ENCODE measurements at regions not wholly inside any gene's neighbourhood (a gene's known extent, or its start where the extent isn't known, plus 50 kb on each side); places are given as distances from the start of the nearest gene placed in this dataset.

GRCh38 chr6:164087870-164088269 lies 673.4 kb downstream of the QKI start:
- Histone ChIP-seq H3F3A (ENCODE audit: control insufficient read depth, insufficient read depth) (no peaks in the 10 kb centered on the region), H3K27me3 (ENCODE audit: control insufficient read depth, low read length) (no peaks in the 10 kb centered on the region), H3K36me3 (ENCODE audit: control insufficient read depth, low read length) (no peaks in the 10 kb centered on the region), H3K4me2 (ENCODE audit: low read length) (no peak overlapping the region), H3K9me3 (ENCODE audit: control insufficient read depth, insufficient read depth, low read length) (no peaks in the 10 kb centered on the region), H3K4me3 (ENCODE audit: low read length) (no peak overlapping the region), H3K27ac (ENCODE audit: low read depth, low read length) (no peak overlapping the region), H3K4me1 (ENCODE audit: control insufficient read depth, low read length) (no peaks in the 10 kb centered on the region), H3K9me2 (replicated peaks; ENCODE audit: control insufficient read depth, low read length) (no peaks in the 10 kb centered on the region), H4K20me1 (ENCODE audit: control insufficient read depth, insufficient read depth, low read depth, low read length) (no peaks in the 10 kb centered on the region), H3K79me2 (ENCODE audit: control insufficient read depth, low read length) (no peaks in the 10 kb centered on the region)
- TF ChIP-seq CTCF (IDR thresholded peaks at IDR 0.05; ENCODE audit: low read depth, low read length, poor library complexity, severe bottlenecking) (no peak), EZH2phosphoT487 (IDR thresholded peaks at IDR 0.05; ENCODE audit: borderline replicate concordance, low read length) (no peak)

- Histone ChIP-seq H3K79me2 (ENCODE audit: control insufficient read depth, low read length) (no peaks in the 10 kb centered on the region), H3K4me3 (ENCODE audit: low read length) (no peak overlapping the region), H3K9me3 (ENCODE audit: control insufficient read depth, insufficient read depth, low read length) (no peaks in the 10 kb centered on the region), H3K27ac (ENCODE audit: low read depth, low read length) (no peak overlapping the region), H3K36me3 (ENCODE audit: control insufficient read depth, low read length) (no peaks in the 10 kb centered on the region), H4K20me1 (ENCODE audit: control insufficient read depth, insufficient read depth, low read depth, low read length) (no peaks in the 10 kb centered on the region), H3K4me1 (ENCODE audit: control insufficient read depth, low read length) (no peaks in the 10 kb centered on the region), H3F3A (ENCODE audit: control insufficient read depth, insufficient read depth) (no peaks in the 10 kb centered on the region), H3K9me2 (replicated peaks; ENCODE audit: control insufficient read depth, low read length) (no peaks in the 10 kb centered on the region), H3K4me2 (ENCODE audit: low read length) (no peak overlapping the region), H3K27me3 (ENCODE audit: control insufficient read depth, low read length) (no peaks in the 10 kb centered on the region)
- TF ChIP-seq EZH2phosphoT487 (IDR thresholded peaks at IDR 0.05; ENCODE audit: borderline replicate concordance, low read length) (no peak), CTCF (IDR thresholded peaks at IDR 0.05; ENCODE audit: low read depth, low read length, poor library complexity, severe bottlenecking) (no peak)
Observed at GRCh38 chr6:164087211-164087610, 672.7 kb downstream of the QKI start.

GRCh38 chr6:164086076-164086887 lies 671.8 kb downstream of the QKI start:
- no peaks in the 10 kb centered on the region for H3K27me3 ChIP-seq (ENCODE audit: control insufficient read depth, low read length)
- no peak for TF ChIP-seq EZH2phosphoT487 (IDR thresholded peaks at IDR 0.05; ENCODE audit: borderline replicate concordance, low read length)
- no peak for TF ChIP-seq CTCF (IDR thresholded peaks at IDR 0.05; ENCODE audit: low read depth, low read length, poor library complexity, severe bottlenecking)
- no peaks in the 10 kb centered on the region for H3F3A ChIP-seq (ENCODE audit: control insufficient read depth, insufficient read depth)
- no peaks in the 10 kb centered on the region for H3K79me2 ChIP-seq (ENCODE audit: control insufficient read depth, low read length)
- no peak overlapping the region for H3K4me2 ChIP-seq (ENCODE audit: low read length)
- no peaks in the 10 kb centered on the region for H4K20me1 ChIP-seq (ENCODE audit: control insufficient read depth, insufficient read depth, low read depth, low read length)
- H3K9me2 ChIP-seq (replicated peaks; ENCODE audit: control insufficient read depth, low read length) = no peaks in the 10 kb centered on the region
- no peaks in the 10 kb centered on the region for H3K9me3 ChIP-seq (ENCODE audit: control insufficient read depth, insufficient read depth, low read length)
- no peaks in the 10 kb centered on the region for H3K4me1 ChIP-seq (ENCODE audit: control insufficient read depth, low read length)
- no peaks in the 10 kb centered on the region for H3K36me3 ChIP-seq (ENCODE audit: control insufficient read depth, low read length)
- H3K4me3 ChIP-seq (ENCODE audit: low read length) = no peak overlapping the region
- no peak overlapping the region for H3K27ac ChIP-seq (ENCODE audit: low read depth, low read length)
